ENCODE measurements at regions not wholly inside any gene's neighbourhood (a gene's known extent, or its start where the extent isn't known, plus 50 kb on each side); places are given as distances from the start of the nearest gene placed in this dataset.

DNA sequence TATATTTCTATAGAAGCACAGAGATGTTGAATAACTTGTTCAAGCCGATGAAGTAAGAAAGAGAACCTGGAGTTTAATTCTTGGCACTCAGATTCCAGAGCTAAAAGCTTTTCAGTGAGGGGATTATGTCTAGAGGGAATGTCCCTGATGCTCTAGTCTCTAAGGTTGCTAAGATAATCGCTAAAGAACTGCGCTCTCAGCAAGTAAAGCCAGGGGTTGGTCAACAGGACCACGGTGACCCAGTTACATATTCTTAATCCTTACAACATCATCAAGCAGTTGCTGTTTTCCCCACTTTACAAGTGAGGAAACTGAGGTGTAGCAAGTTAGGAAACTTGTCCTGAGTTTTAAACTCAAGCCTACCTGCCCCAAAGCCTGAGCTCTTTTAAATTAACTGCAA lies 110.8 kb downstream of the DAD1 start:
- intact Hi-C loops (cut with DNase I; ENCODE audit: low total_unique reads) = no loop called here
- WGBS, 5 donors = 77 to 84% (median 83%) methylated on average over 4 of the region's 4 CpGs
- Histone ChIP-seq H3K9me3 (no peaks in the 10 kb centered on the region), H3K4me3 (no peak overlapping the region), H3K36me3 (no peaks in the 10 kb centered on the region), H3K27me3 (replicated peaks in 1 of 7) (no peaks in the 10 kb centered on the region), H3K27ac (peak overlapping the region in 5 of 8 donors; percentile 5 to 90 (median 65)), H3K4me1 (peaks cover 6 to 100% (median 24%) of the 10 kb centered on the region in 6 donors)
- TF ChIP-seq POLR2A (IDR thresholded peaks at IDR 0.05) (no peak), POLR2AphosphoS5 (IDR thresholded peaks at IDR 0.05) (no peak)
- TF ChIP-seq, protein P1, sequence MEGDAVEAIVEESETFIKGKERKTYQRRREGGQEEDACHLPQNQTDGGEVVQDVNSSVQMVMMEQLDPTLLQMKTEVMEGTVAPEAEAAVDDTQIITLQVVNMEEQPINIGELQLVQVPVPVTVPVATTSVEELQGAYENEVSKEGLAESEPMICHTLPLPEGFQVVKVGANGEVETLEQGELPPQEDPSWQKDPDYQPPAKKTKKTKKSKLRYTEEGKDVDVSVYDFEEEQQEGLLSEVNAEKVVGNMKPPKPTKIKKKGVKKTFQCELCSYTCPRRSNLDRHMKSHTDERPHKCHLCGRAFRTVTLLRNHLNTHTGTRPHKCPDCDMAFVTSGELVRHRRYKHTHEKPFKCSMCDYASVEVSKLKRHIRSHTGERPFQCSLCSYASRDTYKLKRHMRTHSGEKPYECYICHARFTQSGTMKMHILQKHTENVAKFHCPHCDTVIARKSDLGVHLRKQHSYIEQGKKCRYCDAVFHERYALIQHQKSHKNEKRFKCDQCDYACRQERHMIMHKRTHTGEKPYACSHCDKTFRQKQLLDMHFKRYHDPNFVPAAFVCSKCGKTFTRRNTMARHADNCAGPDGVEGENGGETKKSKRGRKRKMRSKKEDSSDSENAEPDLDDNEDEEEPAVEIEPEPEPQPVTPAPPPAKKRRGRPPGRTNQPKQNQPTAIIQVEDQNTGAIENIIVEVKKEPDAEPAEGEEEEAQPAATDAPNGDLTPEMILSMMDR (IDR thresholded peaks at IDR 0.05 in 8 of 11, conservative IDR thresholded peaks at IDR 0.05 in 3 of 11) = no peak
- DNase-seq = no peak

DNA sequence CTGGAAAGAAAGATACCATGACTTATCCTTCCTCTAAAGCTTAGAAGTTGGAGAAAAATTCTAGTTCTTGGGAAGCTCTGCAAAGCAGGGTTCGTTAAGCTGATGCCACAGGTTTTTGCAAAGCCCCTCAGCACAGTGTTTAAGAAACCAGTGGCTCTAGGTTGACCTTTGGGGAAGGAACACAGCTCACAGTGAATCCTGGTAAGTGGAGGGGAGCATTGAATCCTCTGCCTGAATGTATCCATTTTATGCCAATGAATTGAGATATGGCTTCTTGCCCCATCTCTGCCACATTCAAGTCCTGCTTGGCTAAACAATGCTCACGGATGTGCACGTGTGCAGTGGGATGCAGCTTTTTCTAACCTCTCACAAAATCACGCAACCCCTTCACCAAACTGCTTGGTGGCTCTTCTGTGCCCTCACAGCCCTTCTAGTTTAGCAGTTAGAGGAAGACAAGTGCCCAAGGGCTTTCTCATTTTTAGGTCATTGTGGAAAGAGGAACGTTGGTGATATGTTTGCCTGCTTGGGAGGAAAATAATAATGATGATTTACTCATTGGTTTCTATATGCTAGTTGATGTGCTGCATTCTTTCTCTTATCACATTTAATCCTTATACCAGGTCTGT lies 111.3 kb downstream of the DAD1 start:
- DNase-seq = no peak
- 48 to 75% (median 68%) methylated on average over 5 of the region's 5 CpGs for WGBS, 5 donors
- Histone ChIP-seq H3K4me1 (peaks cover 11 to 100% (median 30%) of the 10 kb centered on the region in 6 donors), H3K9me3 (no peaks in the 10 kb centered on the region), H3K27ac (peak overlapping the region in 4 of 8 donors; percentile 5 to 90 (median 66)), H3K4me3 (no peak overlapping the region), H3K36me3 (no peaks in the 10 kb centered on the region), H3K27me3 (replicated peaks in 1 of 7) (no peaks in the 10 kb centered on the region)
- intact Hi-C loops (cut with DNase I; ENCODE audit: low total_unique reads) = no loop called here
- TF ChIP-seq POLR2A (IDR thresholded peaks at IDR 0.05) = no peak
- TF ChIP-seq, protein P1 (IDR thresholded peaks at IDR 0.05 in 8 of 11, conservative IDR thresholded peaks at IDR 0.05 in 3 of 11) = no peak

DNA sequence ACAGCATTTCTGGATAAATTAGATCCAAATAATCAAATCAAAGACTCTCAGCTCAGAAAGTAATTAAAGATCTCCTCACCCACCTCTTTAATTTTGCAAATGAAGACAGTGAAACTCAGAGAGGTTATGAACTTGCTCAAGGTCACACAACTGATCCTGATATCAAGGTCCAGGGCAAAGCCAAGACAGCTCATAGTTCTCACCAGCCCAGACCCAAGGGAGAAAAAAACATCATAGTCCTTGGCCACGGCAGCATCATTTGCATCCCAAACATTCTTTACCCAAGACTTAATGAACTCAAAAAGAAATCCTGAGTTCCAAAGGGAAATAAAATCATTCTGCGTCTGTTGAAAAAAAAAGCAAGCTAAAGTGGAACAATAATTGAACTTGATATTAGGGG lies 112.1 kb downstream of the DAD1 start:
- Histone ChIP-seq H3K9me3 (no peaks in the 10 kb centered on the region), H3K36me3 (no peaks in the 10 kb centered on the region), H3K4me3 (no peak overlapping the region), H3K27me3 (replicated peaks in 1 of 7) (no peaks in the 10 kb centered on the region), H3K4me1 (peaks cover 9 to 100% (median 31%) of the 10 kb centered on the region in 6 donors), H3K27ac (peak overlapping the region in 4 of 8 donors; percentile 52 to 90 (median 66))
- no peak for DNase-seq
- WGBS, 5 donors = 40 to 77% (median 56%) methylated on average over 2 of the region's 2 CpGs
- TF ChIP-seq POLR2AphosphoS5 (IDR thresholded peaks at IDR 0.05) (no peak), POLR2A (IDR thresholded peaks at IDR 0.05) (no peak)
- TF ChIP-seq, protein P1 (IDR thresholded peaks at IDR 0.05 in 8 of 11, conservative IDR thresholded peaks at IDR 0.05 in 3 of 11) = no peak
- intact Hi-C loops (cut with DNase I; ENCODE audit: low total_unique reads) = no loop called here

DNA sequence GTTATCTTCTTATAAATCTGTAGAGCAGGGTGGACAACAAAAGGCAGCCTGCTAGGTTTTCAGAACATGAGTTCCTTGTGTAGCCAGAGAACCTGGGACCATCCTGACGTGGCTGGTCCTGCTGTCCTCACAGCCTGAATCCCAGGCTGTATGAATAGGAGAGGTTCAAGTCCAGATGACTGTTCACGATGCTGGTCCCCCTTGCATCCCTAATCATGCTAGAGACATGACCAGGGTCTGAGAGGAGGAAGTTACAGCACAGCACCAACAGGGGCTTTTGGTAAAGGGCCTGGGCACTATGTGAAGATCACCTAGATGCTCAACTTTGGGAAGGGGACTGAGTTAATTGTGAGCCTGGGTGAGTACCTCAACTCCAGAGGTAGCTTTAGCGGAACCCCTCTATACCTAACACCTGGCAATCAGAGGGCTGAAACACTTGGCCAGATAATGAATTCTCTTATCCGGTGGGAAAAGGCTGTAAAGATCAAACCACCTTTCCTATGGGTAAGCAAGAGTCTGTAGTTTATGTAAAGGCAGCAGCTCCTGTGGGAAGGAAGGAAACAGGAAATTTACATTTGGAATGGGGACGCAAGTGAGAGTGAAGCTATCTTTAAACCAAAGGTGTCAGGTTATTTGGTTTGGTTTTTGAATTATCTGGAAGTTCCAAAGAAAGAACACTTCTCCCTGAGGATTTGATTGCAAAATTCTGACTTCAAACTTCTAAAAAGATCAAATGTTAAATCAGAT lies 112.8 kb downstream of the DAD1 start:
- Histone ChIP-seq H3K4me3 (no peak overlapping the region), H3K36me3 (no peaks in the 10 kb centered on the region), H3K4me1 (peaks cover 12 to 100% (median 30%) of the 10 kb centered on the region in 6 donors), H3K27me3 (replicated peaks in 1 of 7) (no peaks in the 10 kb centered on the region), H3K9me3 (no peaks in the 10 kb centered on the region), H3K27ac (peak overlapping the region in 5 of 8 donors; percentile 9 to 90 (median 65))
- TF ChIP-seq POLR2AphosphoS5 (IDR thresholded peaks at IDR 0.05) (no peak), POLR2A (IDR thresholded peaks at IDR 0.05) (no peak)
- TF ChIP-seq, protein P1 (IDR thresholded peaks at IDR 0.05 in 8 of 11, conservative IDR thresholded peaks at IDR 0.05 in 3 of 11) = no peak
- no peak for DNase-seq
- WGBS, 5 donors = 70 to 80% (median 76%) methylated on average over 5 of the region's 5 CpGs
- intact Hi-C loops (cut with DNase I; ENCODE audit: low total_unique reads) = no loop called here
